ENCODE measurements at regions not wholly inside any gene's neighbourhood (a gene's known extent, or its start where the extent isn't known, plus 50 kb on each side); places are given as distances from the start of the nearest gene placed in this dataset.

DNA sequence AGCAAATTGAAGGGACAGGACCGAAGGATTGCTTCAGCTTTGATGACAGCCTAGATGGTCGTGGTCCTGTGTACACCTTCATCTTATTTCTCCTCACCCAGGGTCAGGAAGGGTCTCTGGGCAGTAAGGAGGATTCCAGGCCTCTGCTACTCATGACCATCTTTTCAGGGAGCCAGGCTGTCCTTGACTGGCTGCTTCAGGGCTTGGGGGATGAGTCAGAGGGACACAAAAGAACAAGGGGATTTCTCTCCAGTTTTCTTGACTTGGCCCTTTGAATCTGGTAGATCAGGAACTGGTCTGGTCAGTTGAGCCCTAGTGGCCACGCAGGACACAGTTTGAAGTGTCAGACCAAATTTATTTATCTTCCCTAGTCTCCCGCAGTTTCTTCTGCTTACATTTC lies 402.1 kb upstream of the CHD6 start:
- no peak for DNase-seq (ENCODE audit: low read depth, low spot score)
- H3K27ac ChIP-seq, result no peak overlapping the region

DNA sequence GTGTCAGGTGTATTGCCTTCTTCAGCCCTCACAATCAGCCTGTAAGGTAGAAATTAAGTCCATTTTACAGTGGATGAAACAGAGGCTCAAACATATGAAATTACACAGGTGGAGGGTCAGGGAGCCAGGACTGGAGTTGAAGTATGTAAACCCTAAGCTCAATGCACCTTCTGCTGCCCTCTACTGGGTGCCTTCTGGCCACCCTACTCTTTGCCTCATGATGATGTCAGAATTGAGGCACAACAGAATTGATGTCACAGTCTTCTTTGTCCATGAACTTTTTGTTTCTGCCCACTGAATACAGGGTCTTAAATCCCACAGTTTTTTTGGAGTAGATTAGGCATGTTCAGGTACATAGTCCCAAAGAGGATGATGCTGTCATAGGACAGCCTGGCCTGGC lies 400.8 kb upstream of the CHD6 start:
- DNase-seq (ENCODE audit: low read depth, low spot score), result no peak
- no peak overlapping the region for H3K27ac ChIP-seq

DNA sequence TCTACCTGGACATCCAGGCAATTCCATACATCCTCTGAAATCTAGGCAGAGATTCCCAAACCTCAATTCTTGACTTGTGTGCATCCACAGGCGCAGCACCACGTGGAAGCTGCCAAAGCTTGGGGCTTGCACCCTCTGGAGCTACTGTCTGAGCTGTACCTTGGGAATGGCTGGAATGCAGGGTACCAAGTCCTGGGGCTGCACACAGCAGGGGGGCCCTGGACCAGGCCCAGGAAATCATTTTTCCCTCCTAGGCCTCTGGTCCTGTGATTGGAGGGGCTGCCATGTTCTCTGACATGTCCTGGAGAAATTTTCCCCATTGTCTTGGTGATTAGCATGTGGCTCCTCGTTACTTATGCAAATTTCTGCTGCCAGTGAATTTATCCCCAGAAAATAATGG lies 391.9 kb upstream of the CHD6 start:
- DNase-seq (ENCODE audit: low read depth, low spot score), result no peak
- H3K27ac ChIP-seq, result no peak overlapping the region

DNA sequence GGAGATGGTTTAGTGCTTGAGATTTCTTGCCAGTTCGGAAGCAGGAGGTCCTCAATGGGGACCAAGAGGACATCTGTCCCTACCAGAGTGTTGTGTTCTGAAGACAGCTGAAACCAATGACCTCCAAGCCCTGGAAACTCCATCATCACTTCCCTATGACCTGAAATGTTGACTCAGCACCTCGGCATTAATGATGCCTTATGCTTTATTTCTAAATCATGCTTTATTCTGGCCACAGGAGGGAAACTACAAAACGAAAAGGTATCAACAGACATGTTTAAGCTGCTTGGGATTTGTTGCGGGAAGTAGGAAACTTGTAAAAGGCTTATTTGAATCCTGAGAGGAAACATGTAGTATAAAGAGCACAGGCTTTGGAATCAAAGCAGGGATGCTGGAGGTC lies 389.1 kb upstream of the CHD6 start:
- no peak for DNase-seq (ENCODE audit: low read depth, low spot score)
- no peak overlapping the region for H3K27ac ChIP-seq

DNA sequence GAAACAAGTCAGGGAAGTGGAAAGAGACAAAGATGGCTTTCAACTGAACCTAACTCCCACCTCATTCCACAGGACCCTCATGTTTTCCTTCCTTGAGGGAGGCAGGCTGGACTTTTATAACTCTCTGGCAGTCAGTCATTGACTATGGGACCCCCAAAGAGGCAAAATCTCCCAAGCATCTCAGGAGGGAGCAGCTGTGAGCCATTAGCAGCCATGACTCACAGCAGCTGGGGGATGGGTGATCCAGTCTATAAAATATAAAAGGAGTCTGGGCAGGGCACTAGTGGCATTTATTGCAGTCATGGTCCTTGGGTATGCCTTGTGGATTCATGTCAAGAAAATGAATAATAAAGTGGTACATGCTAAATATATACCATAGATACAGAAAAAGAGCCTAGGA lies 387.0 kb upstream of the CHD6 start:
- DNase-seq (ENCODE audit: low read depth, low spot score), result no peak

DNA sequence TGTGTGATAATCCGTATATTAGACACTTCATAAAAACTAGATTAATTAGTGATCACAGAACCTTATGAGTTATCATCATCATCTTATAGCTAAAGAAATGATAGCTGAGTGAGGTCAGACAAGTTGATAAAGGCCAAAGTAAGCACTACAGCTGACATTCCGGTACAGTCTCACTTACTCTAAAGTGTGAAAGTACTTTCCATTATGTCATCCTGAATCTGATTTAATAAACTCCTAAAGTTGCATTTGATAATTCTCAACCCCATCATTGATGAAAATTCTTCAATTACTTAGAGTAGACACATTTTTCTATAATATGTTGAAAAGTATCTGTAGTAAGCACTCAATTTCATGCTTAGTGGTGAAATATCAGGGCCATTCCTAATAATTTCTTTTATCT lies 385.2 kb upstream of the CHD6 start:
- DNase-seq (ENCODE audit: low read depth, low spot score), result no peak
- H3K27ac ChIP-seq, result no peak overlapping the region

More for the DNA sequence above, 387.0 kb upstream of the CHD6 start:
- H3K27ac ChIP-seq, result no peak overlapping the region

DNA sequence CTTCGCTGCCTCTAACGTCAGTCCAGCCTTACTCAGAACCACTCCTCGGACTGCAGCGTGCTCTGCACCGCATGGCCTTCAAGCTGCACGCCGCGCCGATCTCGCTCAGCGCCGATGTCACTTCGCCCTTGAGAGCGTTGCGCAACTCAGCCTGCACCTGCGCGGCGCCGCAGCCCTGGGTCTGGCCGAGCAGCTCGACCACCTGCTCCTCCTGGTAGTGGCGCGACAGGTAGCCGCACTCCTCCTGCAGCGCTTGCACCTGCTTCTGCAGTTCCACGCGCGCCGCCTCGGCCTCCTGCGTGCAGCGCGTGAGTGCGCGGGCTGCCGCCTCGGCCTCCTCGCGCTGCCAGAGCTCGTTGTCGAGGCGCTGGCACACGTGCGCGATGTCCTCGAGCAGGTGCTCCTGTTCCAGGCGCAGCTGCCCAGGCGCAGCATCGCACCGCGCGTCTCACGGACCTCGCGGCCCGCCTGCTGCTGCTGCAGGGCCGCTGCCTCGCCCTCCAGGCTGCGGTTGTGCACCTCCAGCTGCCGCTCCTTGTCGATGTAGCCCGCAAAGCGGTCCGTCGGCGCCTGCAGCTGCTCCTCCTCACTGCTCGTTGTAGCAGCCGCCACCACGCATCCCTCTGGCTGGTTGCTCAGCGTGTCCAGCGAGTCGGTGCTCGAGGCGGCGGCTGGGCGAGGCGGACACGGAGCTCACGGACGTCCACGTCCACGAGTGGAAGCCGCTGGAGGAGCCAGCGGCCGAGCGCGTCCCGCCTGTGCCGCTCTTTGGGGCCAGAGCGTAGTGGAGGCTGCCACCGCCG lies 380.6 kb upstream of the CHD6 start:
- DNase-seq (ENCODE audit: low read depth, low spot score), result no peak

DNA sequence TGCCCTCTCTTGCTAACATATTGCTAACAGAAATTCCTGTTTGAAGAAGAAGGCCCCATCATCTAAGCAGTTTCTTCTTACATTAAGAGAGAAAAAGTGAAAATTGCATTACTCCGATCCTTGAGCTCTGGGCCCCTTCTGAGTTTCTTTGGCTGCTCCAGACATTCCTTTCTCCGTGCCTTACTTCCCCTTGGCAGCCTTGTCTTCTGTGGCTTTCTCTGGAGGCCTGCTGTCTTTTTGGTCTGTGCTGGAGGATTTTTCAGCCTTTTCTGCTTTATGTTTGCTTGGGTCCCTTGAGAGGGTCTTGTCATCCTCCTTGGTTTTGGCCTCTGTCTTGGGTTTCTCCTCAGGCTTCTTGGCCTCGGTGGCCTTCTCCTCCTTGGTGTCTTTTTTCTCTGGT lies 378.8 kb upstream of the CHD6 start:
- DNase-seq (ENCODE audit: low read depth, low spot score), result no peak
- no peak overlapping the region for H3K27ac ChIP-seq

More for the DNA sequence above, 380.6 kb upstream of the CHD6 start:
- no peak overlapping the region for H3K27ac ChIP-seq

DNA sequence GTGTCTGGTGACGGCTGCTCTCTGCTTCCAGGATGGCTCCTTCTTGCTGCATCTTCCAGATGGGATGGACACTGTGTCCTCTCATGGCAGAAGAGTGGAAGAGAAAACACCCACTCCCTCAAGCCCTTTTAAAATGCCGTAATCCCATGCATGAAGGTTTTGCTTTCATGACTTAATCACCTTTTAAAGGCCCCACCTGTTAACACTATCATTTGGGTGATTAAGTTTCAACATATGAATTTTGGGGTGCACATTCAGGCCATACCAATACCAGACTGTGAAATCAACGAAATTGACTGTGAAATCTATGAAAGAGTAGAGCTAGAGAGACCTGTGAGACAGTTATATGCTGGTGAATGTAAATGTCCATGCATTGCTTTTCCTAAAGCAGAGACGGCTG lies 374.3 kb upstream of the CHD6 start:
- no peak for DNase-seq (ENCODE audit: low read depth, low spot score)
- H3K27ac ChIP-seq, result no peak overlapping the region

DNA sequence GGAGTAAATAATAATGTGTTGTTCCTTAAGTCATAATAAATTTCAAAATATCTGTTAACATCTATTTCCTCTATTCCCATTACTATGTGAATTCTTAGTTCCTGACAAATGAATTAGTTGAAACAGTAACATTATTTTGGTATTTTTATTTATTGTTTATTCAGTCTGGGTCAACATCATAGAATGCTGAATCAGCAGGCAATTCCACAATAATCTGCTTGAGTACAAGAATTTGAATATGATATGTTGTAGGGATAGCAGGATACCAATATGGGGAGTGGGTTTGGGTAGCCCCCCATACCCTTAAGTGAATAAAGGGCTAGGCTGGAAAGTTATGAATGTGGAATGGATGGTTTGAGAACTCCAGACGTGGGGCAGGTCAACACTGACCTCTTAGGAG lies 373.2 kb upstream of the CHD6 start:
- DNase-seq (ENCODE audit: low read depth, low spot score), result no peak
- no peak overlapping the region for H3K27ac ChIP-seq

DNA sequence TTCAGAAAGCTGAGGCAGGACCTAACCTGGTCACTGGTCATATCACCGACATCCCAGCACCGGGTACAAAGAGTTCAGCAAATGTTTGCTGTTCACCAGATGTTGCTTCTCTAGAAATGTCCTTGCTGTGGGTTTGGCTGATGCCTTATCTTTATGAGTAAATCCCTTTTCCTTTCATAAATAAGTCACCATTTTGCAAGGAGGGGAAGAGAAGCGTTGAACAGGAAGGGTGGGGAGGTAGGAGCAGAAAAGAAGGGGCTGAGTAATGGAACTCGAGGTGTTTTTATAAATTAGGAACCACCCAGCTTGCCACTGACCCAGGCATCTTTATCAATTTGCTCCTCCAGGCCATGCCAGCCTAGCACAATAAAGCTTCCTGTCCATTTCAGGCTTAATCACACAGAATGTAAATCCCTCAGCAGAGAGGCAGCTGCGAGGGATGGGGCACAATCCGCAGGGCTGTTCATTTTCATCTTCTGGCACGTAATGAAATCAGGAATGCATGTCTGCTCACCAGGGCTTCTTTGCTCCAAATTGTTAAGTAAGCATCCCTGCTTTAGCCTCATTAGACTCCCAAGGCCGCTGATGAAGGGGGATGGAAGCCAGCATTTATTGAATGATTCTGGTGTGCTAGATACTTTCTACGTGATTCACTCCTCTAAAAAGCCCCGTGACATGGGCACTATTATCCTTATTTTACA lies 371.9 kb upstream of the CHD6 start:
- DNase-seq (ENCODE audit: low read depth, low spot score), result no peak
- H3K27ac ChIP-seq, result no peak overlapping the region

DNA sequence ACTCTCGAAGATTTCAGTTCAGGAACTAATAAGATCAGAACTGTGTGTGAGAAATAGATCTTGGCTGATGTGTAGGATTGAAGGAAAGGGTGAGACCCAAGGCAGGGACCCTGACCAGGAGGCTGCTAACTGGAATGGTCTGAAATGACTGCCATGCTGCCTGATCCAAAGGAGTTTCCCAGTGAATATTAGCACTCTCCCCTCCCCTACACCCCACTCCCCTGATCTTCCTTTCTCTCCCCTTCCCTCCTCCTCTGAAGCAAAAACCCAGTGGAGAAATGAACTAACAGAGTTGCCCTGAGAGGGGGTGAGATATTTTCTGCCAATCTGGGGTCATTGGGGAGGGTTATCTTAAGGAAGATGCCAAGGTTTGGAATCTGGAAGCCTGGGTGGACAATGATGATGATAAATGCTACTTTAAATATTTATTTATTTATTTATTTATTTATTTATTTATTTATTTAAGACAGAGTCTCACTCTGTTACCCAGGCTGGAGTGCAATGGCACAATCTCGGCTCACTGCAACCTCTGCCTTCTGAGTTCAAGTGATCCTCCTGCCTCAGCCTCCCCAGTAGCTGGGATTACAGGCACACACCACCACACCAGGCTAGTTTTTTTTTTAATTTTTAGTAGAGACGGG lies 371.0 kb upstream of the CHD6 start:
- H3K27ac ChIP-seq, result no peak overlapping the region
- no peak for DNase-seq (ENCODE audit: low read depth, low spot score)

DNA sequence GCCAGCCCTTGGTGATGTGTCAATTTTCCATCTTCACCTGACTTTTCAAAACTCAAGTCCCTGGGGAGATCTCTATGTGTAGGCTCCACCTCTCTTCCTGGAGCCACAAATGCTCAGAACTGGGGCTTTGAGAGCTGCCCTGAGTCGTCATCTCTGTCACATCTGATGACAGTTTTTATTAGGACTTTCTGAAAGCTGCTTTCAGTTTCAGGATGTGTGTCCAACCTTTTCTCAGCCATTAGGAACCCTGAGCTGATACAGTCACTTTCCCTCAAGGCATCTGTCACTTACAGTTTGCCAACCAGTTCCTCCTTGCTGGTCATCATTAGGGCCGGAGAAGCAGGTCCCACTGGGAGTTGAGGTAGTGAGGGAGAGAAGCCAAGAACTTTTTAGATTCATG lies 365.9 kb upstream of the CHD6 start:
- DNase-seq (ENCODE audit: low read depth, low spot score), result no peak
- H3K27ac ChIP-seq, result no peak overlapping the region

DNA sequence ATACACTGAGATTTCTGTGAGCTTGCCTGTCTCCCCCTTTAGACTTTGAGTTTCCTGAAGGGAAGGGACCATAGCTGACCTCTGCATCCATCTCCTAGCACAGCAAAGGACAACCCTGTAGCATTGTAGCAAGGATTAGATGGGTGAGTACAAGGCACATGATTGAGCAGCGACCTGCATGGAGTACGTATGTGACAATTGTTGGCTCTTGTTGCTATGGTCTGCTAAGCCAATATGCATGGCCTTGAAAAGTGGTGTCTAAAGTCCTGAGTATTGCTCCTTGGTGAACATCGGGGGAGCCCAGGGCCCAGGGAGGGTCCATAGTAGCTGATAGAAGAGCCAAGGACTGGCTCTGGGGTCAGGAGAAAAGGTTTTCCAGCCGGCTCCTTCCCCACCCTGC lies 365.0 kb upstream of the CHD6 start:
- DNase-seq (ENCODE audit: low read depth, low spot score), result no peak
- H3K27ac ChIP-seq, result no peak overlapping the region

DNA sequence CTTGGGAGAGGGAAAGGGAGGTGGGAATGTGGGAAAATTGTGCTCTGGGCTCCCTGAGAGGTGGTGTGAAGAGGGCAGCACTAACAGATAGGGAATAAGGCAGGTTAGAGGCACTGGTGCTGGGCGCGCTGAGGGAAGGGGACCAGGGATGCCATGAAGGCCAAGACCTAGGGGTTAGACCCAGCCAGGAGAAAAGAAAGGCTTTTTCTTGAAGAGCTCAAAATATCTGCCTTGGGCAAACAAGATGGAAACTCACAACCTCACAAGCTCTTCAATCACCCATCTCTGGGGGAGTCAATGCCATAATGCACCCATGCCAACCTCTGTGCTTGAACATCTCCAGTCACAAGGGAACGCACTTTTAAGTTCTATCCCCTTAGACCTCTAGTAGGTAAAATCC lies 363.6 kb upstream of the CHD6 start:
- no peak overlapping the region for H3K27ac ChIP-seq
- DNase-seq (ENCODE audit: low read depth, low spot score), result no peak

DNA sequence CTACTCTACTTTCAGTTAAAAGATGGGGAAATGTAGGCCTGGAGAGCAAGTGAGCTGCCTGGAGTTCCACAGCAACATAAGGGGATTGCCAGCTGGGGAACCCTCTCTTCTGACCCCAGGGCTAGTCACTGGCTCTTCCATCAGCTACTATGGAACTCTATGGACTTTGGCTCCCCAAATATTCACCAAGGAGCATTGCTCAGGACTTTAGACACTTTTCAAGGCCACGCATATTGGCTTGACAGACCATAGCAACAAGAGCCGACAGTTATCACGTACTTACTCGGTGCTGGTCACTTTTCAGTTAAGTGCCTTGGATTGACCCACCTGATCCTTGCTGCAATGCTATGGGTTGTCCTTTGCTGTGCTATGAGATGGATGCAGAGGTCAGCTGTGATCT lies 360.7 kb upstream of the CHD6 start:
- DNase-seq (ENCODE audit: low read depth, low spot score), result no peak
- no peak overlapping the region for H3K27ac ChIP-seq

DNA sequence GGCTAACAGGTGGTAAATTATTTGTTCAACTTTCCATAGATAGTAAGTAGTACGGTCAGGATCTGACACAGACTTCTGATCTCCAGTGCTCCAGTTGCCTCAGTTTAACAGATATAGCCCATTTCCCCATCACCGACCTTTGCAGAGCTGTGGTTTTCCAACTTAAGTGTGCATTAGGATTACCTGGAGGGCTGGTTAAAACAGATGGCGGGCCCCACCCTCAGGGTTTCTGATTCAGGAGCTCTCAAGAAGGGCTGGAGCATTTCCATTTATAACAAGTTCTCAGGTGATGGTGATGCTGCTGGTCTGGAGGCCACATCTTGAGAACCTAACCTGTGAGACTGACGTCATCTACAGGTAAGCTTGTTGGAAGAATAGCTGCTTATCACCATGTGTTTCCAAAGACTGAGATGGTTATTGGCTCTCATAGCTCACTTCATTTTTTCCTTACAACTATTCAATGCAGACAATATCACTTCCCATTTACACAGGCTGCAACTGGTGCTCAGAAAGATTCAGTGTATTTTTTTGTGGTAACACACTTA lies 360.1 kb upstream of the CHD6 start:
- no peak for DNase-seq (ENCODE audit: low read depth, low spot score)
- no peak overlapping the region for H3K27ac ChIP-seq

DNA sequence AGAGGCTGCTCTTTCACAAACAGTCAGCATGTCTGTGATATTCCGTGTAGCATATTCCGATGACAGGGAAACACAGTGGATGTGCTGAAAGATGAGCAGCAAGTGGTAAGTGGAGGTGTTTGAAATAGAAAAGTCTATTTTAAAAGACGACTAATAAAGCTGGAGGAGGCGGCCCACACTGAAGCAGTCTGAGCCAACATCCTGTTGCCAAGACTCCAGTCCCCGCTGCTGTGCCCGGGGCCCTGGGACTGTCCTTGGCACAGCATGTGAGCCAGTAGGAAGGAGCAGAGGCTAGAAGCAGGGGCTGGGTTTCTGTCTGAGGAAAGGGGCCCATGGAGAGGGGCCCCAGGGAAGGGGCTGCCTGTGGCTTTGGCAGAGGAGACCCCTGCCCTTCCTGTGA lies 351.5 kb upstream of the CHD6 start:
- no peak overlapping the region for H3K27ac ChIP-seq
- DNase-seq (ENCODE audit: low read depth, low spot score), result no peak

DNA sequence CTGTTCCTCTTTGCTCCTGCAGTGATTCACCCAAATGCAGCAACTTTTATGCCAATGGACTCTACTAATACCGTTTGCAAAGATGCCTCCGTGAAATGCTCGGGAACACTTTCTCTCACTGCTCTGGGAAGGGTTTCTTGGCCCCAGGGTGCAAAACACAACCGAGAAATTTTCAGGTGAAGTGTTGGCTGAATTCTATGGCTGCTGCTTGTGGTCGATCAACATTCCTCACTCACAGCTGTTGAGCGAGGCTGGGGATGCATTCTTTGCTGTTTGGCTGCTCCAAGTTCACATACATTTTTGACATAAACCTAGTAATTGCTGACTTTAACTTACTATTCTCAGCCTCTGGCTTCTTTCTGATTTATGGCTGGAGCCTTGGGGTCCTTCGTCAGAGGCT lies 342.0 kb upstream of the CHD6 start:
- DNase-seq (ENCODE audit: low read depth, low spot score), result no peak
- no peak overlapping the region for H3K27ac ChIP-seq

DNA sequence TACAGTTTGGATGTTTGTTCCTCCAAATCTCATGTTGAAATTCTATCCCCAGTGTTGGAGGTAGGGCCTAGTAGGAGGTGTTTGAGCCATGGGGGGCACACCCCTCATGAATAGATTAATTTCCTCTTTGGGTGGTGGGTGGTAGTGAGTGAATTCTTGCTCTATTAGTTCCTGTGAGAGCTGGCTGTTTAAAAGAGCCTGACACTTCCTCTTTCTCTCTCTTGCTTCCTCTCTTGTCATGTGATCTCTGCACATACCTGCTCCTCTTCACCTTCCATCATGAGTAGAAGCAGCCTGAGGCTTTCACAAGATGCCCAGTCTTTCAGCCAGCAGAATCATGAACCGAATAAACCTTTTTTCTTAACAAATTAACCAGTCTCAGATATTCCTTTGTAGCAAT lies 340.2 kb upstream of the CHD6 start:
- DNase-seq (ENCODE audit: low read depth, low spot score), result no peak
- H3K27ac ChIP-seq, result no peak overlapping the region

DNA sequence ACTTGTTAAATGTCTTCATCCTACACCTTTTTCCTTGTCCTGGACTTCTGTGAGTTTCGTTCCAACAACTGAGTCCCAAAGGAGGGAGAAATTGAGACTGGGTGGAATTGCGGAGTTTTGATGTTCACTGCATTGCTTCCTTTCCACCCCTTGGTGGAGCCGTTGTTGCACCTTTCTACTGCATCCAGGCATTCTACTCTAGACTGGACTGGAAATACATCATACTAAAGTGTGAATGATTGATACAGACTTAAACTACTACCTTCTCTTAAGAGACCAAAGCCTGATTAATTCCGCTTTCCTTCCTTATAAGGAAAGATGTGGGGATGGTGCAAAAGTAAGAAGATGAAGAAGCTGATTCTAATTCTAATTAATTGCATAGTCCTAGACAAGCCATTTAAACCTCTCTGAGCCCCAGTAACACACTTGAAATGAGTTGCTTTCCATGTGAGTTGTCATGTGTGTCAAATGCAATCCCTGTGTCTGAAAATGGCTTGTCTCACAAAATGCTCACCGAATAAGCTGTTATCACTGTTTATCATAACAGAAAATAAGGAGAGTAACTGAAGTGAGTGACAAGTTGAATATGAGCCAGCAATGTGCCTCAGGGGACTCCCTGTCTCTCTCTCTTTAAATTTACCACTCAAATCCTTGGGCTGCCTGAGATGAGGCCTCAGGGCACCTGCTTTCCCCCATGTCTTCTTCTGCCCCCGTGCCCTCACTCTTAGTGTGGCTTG lies 338.3 kb upstream of the CHD6 start:
- no peak overlapping the region for H3K27ac ChIP-seq
- DNase-seq (ENCODE audit: low read depth, low spot score), result no peak

Data from epithelial cell of prostate (primary cell).